ENCODE measurements at regions not wholly inside any gene's neighbourhood (a gene's known extent, or its start where the extent isn't known, plus 50 kb on each side); places are given as distances from the start of the nearest gene placed in this dataset.

GRCh38 chr7:81233208-81233940, 314.5 kb upstream of the SEMA3C start:
- TF ChIP-seq CTCF (conservative IDR thresholded peaks at IDR 0.05; ENCODE audit: low read length) (no peak), EZH2phosphoT487 (IDR thresholded peaks at IDR 0.05; ENCODE audit: borderline replicate concordance) (no peak)
